ENCODE measurements at regions not wholly inside any gene's neighbourhood (a gene's known extent, or its start where the extent isn't known, plus 50 kb on each side); places are given as distances from the start of the nearest gene placed in this dataset.

DNA sequence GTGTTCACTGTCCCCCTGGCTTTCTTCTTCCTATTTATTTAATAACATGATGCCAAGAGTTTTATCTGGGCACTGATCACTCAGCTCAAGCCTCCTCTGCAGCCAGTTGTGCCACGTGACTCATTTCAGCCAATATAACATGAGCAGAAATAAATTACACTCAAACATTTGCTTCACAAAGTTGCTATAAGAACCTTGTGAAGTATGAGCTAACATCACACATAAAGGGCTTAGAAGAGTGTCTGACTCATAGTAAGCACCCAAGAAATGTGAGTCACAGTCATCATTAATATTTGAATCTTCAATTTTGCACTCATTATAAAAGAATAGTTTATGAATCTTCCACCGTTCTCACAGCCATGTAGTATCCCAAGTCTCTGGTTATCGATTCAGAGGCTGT is 414.6 kb upstream of the NPVF start:
- H3K9me3 ChIP-seq (ENCODE audit: insufficient read depth, low read length, severe bottlenecking), result no peaks in the 10 kb centered on the region
- H3K27me3 ChIP-seq (ENCODE audit: insufficient read depth, low read length, poor library complexity), result no peaks in the 10 kb centered on the region
- ATAC-seq (ENCODE audit: insufficient read depth, low read depth) (no peak), DNase-seq (no peak)
- no peaks in the 10 kb centered on the region for H3K36me3 ChIP-seq (ENCODE audit: insufficient read depth, low read length)
- no peak overlapping the region for H3K9ac ChIP-seq (ENCODE audit: low read depth, low read length)
- TF ChIP-seq, protein P1, sequence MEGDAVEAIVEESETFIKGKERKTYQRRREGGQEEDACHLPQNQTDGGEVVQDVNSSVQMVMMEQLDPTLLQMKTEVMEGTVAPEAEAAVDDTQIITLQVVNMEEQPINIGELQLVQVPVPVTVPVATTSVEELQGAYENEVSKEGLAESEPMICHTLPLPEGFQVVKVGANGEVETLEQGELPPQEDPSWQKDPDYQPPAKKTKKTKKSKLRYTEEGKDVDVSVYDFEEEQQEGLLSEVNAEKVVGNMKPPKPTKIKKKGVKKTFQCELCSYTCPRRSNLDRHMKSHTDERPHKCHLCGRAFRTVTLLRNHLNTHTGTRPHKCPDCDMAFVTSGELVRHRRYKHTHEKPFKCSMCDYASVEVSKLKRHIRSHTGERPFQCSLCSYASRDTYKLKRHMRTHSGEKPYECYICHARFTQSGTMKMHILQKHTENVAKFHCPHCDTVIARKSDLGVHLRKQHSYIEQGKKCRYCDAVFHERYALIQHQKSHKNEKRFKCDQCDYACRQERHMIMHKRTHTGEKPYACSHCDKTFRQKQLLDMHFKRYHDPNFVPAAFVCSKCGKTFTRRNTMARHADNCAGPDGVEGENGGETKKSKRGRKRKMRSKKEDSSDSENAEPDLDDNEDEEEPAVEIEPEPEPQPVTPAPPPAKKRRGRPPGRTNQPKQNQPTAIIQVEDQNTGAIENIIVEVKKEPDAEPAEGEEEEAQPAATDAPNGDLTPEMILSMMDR (IDR thresholded peaks at IDR 0.05; ENCODE audit: borderline replicate concordance, extremely low read depth, low read length, poor library complexity, severe bottlenecking), result no peak
- TF ChIP-seq EZH2 (IDR thresholded peaks at IDR 0.05; ENCODE audit: borderline replicate concordance, low read depth, low read length, severe bottlenecking), result no peak
- no peak overlapping the region for H3K4me3 ChIP-seq (ENCODE audit: low read depth in 1 of 2, low read length in 2 of 2)
- H3K4me1 ChIP-seq (ENCODE audit: insufficient read depth, low read length), result no peaks in the 10 kb centered on the region
- no peaks in the 10 kb centered on the region for H4K20me1 ChIP-seq (ENCODE audit: insufficient read depth, low read length)
- H2AFZ ChIP-seq (ENCODE audit: low read depth, low read length), result no peak overlapping the region
- no peak overlapping the region for H3K4me2 ChIP-seq (ENCODE audit: insufficient read depth, low read length)
- no peaks in the 10 kb centered on the region for H3K79me2 ChIP-seq (ENCODE audit: insufficient read depth, low read length)
- H3K27ac ChIP-seq (ENCODE audit: low read length), result no peak overlapping the region

DNA sequence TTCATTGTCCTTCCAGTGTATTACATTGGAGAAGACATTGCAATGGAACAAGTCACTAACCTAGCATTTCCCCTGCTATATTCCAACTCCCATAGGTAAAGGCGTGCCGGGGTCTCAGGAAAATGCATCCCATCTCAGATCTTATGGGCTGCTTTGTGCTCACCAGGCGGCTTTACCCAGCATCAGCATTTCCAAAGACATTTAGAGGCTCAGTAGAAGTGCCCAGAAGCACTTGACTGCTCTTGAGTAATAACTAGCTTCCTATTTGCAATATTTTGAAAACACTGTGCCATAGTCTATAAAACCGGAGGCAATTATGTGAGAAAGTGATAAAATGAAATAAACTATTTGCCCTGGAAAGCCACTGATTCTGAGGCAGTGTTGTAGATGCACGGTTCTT is 415.0 kb upstream of the NPVF start:
- no peak for ATAC-seq (ENCODE audit: insufficient read depth, low read depth)
- Histone ChIP-seq H2AFZ (ENCODE audit: low read depth, low read length) (no peak overlapping the region), H3K4me3 (ENCODE audit: low read depth in 1 of 2, low read length in 2 of 2) (no peak overlapping the region), H4K20me1 (ENCODE audit: insufficient read depth, low read length) (no peaks in the 10 kb centered on the region), H3K4me1 (ENCODE audit: insufficient read depth, low read length) (no peaks in the 10 kb centered on the region), H3K4me2 (ENCODE audit: insufficient read depth, low read length) (no peak overlapping the region), H3K79me2 (ENCODE audit: insufficient read depth, low read length) (no peaks in the 10 kb centered on the region), H3K36me3 (ENCODE audit: insufficient read depth, low read length) (no peaks in the 10 kb centered on the region), H3K27ac (ENCODE audit: low read length) (no peak overlapping the region), H3K27me3 (ENCODE audit: insufficient read depth, low read length, poor library complexity) (no peaks in the 10 kb centered on the region), H3K9ac (ENCODE audit: low read depth, low read length) (no peak overlapping the region), H3K9me3 (ENCODE audit: insufficient read depth, low read length, severe bottlenecking) (no peaks in the 10 kb centered on the region)
- no peak for DNase-seq
- TF ChIP-seq, protein P1 (IDR thresholded peaks at IDR 0.05; ENCODE audit: borderline replicate concordance, extremely low read depth, low read length, poor library complexity, severe bottlenecking), result no peak
- no peak for TF ChIP-seq EZH2 (IDR thresholded peaks at IDR 0.05; ENCODE audit: borderline replicate concordance, low read depth, low read length, severe bottlenecking)

DNA sequence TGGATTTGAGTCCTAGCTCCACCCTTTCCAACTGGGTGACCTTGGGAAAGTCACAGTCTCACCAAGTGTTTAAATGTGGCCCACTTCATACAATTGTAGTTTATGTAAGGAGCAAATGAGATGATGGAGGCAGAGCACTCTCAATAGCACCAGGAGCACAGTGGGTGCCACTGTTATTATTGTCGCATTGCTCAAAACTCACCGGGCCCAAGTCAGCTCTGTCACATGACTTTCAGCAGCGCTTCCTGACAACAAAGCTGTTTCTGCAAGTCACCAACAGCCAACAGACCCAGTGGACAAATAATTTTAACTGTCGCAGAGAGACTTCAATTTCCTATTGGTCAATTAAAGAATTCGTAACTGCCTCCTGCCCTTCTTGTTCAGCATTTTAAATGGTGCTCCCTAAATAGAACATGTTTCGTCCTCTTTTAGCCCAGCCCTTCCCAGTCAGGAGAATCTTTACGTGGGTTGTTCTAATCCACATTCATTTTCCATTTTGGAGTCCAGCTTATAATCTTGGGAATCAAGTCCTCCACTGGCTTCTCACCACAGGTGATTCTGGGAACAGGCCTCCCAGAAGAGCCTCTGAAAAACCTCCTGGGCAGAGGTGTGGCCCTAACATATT is 415.6 kb upstream of the NPVF start:
- Histone ChIP-seq H3K27me3 (ENCODE audit: insufficient read depth, low read length, poor library complexity) (peaks cover 3% of the 10 kb centered on the region), H3K4me2 (ENCODE audit: insufficient read depth, low read length) (no peak overlapping the region), H3K36me3 (ENCODE audit: insufficient read depth, low read length) (no peaks in the 10 kb centered on the region), H3K9me3 (ENCODE audit: insufficient read depth, low read length, severe bottlenecking) (no peaks in the 10 kb centered on the region), H3K27ac (ENCODE audit: low read length) (no peak overlapping the region), H3K9ac (ENCODE audit: low read depth, low read length) (no peak overlapping the region), H2AFZ (ENCODE audit: low read depth, low read length) (no peak overlapping the region), H3K4me1 (ENCODE audit: insufficient read depth, low read length) (no peaks in the 10 kb centered on the region), H3K79me2 (ENCODE audit: insufficient read depth, low read length) (no peaks in the 10 kb centered on the region), H4K20me1 (ENCODE audit: insufficient read depth, low read length) (no peaks in the 10 kb centered on the region), H3K4me3 (ENCODE audit: low read depth in 1 of 2, low read length in 2 of 2) (no peak overlapping the region)
- DNase-seq, result no peak
- TF ChIP-seq, protein P1 (IDR thresholded peaks at IDR 0.05; ENCODE audit: borderline replicate concordance, extremely low read depth, low read length, poor library complexity, severe bottlenecking), result no peak
- ATAC-seq (ENCODE audit: insufficient read depth, low read depth), result no peak
